ENCODE measurements at regions not wholly inside any gene's neighbourhood (a gene's known extent, or its start where the extent isn't known, plus 50 kb on each side); places are given as distances from the start of the nearest gene placed in this dataset.

DNA sequence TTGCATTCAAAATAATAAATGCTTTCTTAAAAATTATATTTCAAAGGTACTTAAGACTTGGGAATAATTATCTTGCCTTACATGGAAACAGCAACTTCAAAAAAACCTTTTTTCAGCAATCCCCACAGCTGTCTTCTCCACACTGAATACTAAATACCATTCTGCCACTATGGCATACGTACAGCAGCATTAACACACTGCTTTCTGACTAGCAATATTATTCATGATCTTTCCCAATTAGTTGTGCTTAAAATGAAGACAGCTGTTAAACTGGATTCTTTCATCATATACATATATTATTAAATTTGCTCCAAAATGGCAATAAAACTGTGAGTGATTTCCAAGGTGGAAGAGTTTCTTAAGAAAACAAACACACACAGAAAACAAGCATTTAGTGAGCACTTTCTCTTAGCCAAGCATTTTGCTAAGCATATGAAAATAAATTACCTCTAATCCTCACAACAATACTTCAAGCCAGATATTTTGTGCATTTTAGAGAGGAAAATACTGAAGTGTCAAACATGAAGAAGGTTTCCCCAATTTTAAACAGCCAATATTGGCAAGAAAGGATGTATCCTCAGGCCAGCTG, 609.5 kb downstream of the SLITRK1 start:
- Histone ChIP-seq H3K4me2 (no peak overlapping the region), H3K9me3 (no peaks in the 10 kb centered on the region), H3K4me1 (no peaks in the 10 kb centered on the region), H3K27ac (no peak overlapping the region), H3K4me3 (no peak overlapping the region)
- 28% methylated on average over 1 of the region's 1 CpG for WGBS (ENCODE audit: missing lambda C conversion rate)
- no peak for ATAC-seq
- ChIA-PET CTCF (no interaction called here), POLR2A (no interaction called here)
- FAIRE-seq: no peak
- DNase-seq (ENCODE audit: low read depth in 1 of 2, low spot score in 1 of 2): no peak
- TF ChIP-seq RFX5 (IDR thresholded peaks at IDR 0.05): no peak
- TF ChIP-seq FOXS1 (CRISPR knock-in tag; IDR thresholded peaks at IDR 0.05): no peak
- TF ChIP-seq, protein P1, sequence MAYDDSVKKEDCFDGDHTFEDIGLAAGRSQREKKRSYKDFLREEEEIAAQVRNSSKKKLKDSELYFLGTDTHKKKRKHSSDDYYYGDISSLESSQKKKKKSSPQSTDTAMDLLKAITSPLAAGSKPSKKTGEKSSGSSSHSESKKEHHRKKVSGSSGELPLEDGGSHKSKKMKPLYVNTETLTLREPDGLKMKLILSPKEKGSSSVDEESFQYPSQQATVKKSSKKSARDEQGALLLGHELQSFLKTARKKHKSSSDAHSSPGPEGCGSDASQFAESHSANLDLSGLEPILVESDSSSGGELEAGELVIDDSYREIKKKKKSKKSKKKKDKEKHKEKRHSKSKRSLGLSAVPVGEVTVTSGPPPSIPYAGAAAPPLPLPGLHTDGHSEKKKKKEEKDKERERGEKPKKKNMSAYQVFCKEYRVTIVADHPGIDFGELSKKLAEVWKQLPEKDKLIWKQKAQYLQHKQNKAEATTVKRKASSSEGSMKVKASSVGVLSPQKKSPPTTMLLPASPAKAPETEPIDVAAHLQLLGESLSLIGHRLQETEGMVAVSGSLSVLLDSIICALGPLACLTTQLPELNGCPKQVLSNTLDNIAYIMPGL (CRISPR knock-in tag; IDR thresholded peaks at IDR 0.05; ENCODE audit: borderline replicate concordance): no peak
- TF ChIP-seq, protein P2, sequence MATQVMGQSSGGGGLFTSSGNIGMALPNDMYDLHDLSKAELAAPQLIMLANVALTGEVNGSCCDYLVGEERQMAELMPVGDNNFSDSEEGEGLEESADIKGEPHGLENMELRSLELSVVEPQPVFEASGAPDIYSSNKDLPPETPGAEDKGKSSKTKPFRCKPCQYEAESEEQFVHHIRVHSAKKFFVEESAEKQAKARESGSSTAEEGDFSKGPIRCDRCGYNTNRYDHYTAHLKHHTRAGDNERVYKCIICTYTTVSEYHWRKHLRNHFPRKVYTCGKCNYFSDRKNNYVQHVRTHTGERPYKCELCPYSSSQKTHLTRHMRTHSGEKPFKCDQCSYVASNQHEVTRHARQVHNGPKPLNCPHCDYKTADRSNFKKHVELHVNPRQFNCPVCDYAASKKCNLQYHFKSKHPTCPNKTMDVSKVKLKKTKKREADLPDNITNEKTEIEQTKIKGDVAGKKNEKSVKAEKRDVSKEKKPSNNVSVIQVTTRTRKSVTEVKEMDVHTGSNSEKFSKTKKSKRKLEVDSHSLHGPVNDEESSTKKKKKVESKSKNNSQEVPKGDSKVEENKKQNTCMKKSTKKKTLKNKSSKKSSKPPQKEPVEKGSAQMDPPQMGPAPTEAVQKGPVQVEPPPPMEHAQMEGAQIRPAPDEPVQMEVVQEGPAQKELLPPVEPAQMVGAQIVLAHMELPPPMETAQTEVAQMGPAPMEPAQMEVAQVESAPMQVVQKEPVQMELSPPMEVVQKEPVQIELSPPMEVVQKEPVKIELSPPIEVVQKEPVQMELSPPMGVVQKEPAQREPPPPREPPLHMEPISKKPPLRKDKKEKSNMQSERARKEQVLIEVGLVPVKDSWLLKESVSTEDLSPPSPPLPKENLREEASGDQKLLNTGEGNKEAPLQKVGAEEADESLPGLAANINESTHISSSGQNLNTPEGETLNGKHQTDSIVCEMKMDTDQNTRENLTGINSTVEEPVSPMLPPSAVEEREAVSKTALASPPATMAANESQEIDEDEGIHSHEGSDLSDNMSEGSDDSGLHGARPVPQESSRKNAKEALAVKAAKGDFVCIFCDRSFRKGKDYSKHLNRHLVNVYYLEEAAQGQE (IDR thresholded peaks at IDR 0.05): no peak
- no peak for TF ChIP-seq NPAS2 (CRISPR knock-in tag; IDR thresholded peaks at IDR 0.05; ENCODE audit: borderline replicate concordance)
- no peak for TF ChIP-seq ESRRA (IDR thresholded peaks at IDR 0.05; ENCODE audit: borderline replicate concordance, low read length)
- no peak for TF ChIP-seq RAD21 (conservative IDR thresholded peaks at IDR 0.05 in 1 of 2, IDR thresholded peaks at IDR 0.05 in 1 of 2)
- TF ChIP-seq MAFK (IDR thresholded peaks at IDR 0.05; ENCODE audit: partially characterized antibody): no peak
- TF ChIP-seq, protein P3, sequence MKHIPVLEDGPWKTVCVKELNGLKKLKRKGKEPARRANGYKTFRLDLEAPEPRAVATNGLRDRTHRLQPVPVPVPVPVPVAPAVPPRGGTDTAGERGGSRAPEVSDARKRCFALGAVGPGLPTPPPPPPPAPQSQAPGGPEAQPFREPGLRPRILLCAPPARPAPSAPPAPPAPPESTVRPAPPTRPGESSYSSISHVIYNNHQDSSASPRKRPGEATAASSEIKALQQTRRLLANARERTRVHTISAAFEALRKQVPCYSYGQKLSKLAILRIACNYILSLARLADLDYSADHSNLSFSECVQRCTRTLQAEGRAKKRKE (CRISPR knock-in tag; IDR thresholded peaks at IDR 0.05; ENCODE audit: low read depth): no peak
- TF ChIP-seq, protein P4, sequence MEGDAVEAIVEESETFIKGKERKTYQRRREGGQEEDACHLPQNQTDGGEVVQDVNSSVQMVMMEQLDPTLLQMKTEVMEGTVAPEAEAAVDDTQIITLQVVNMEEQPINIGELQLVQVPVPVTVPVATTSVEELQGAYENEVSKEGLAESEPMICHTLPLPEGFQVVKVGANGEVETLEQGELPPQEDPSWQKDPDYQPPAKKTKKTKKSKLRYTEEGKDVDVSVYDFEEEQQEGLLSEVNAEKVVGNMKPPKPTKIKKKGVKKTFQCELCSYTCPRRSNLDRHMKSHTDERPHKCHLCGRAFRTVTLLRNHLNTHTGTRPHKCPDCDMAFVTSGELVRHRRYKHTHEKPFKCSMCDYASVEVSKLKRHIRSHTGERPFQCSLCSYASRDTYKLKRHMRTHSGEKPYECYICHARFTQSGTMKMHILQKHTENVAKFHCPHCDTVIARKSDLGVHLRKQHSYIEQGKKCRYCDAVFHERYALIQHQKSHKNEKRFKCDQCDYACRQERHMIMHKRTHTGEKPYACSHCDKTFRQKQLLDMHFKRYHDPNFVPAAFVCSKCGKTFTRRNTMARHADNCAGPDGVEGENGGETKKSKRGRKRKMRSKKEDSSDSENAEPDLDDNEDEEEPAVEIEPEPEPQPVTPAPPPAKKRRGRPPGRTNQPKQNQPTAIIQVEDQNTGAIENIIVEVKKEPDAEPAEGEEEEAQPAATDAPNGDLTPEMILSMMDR (IDR thresholded peaks at IDR 0.05): no peak
- TF ChIP-seq TP53 (CRISPR knock-in tag; IDR thresholded peaks at IDR 0.05): no peak
- no peak for TF ChIP-seq MYC (IDR thresholded peaks at IDR 0.05; ENCODE audit: borderline replicate concordance, low read length)

DNA sequence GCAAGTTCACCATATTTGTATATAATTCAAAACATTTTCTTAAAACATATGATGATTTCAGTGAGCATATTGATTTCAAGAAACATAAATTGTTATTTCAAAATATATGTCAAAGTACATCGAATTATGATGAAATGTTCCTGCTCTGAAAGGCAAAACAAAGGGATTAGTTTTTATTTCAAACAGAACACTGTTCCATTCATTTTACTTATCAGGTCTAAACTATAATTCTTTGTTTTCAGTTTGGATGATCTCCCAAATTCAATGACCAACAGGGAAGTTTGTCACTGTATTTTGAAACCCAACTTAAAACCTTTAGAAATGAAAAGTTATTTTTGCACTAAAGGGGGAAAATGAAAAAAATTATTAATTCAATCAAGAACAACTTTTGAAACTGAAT, 610.2 kb downstream of the SLITRK1 start:
- 22% methylated on average over 1 of the region's 1 CpG for WGBS (ENCODE audit: missing lambda C conversion rate)
- ChIA-PET POLR2A (no interaction called here), CTCF (no interaction called here)
- Histone ChIP-seq H3K4me2 (no peak overlapping the region), H3K4me1 (no peaks in the 10 kb centered on the region), H3K4me3 (no peak overlapping the region), H3K9me3 (no peaks in the 10 kb centered on the region), H3K27ac (no peak overlapping the region)
- DNase-seq (ENCODE audit: low read depth in 1 of 2, low spot score in 1 of 2) (no peak), FAIRE-seq (no peak), ATAC-seq (no peak)
- TF ChIP-seq, protein P5, sequence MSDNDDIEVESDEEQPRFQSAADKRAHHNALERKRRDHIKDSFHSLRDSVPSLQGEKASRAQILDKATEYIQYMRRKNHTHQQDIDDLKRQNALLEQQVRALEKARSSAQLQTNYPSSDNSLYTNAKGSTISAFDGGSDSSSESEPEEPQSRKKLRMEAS (IDR thresholded peaks at IDR 0.05): no peak
- TF ChIP-seq ZFP36 (IDR thresholded peaks at IDR 0.05; ENCODE audit: borderline replicate concordance, partially characterized antibody): no peak
- TF ChIP-seq RCOR1 (IDR thresholded peaks at IDR 0.05; ENCODE audit: low read depth, low read length): no peak
- no peak for TF ChIP-seq JUNB (IDR thresholded peaks at IDR 0.05)

Data from A549 (cell line).